Cardiac muscle cell (in vitro differentiated cells and primary cell): ENCODE measurements at regions not wholly inside any gene's neighbourhood (a gene's known extent, or its start where the extent isn't known, plus 50 kb on each side); places are given as distances from the start of the nearest gene placed in this dataset.

ENCODE experiments used
- DNase-seq, 2 donors: peaks; one replicate each; pipeline versions ENCODE4 v3.0.0 to v3.0.0-alpha.2; 2010 to 2017; ENCODE audit warnings: low read depth in 1 of 2, low spot score in 1 of 2
- H3K27ac ChIP-seq: fragments of 200-600 bp; sonication (generic); 2 replicates; pipeline ENCODE4 v1.5.1; 2016
- H3K27me3 ChIP-seq: fragments of 200-600 bp; sonication (generic); 2 replicates; pipeline ENCODE4 v1.6.0; 2016; ENCODE audit warnings: control low read depth
- H3K36me3 ChIP-seq: fragments of 200-600 bp; sonication (generic); 2 replicates; pipeline ENCODE4 v1.5.1; 2016; ENCODE audit warnings: control low read depth
- H3K4me1 ChIP-seq: fragments of 200-600 bp; sonication (generic); 2 replicates; pipeline ENCODE4 v1.8.1; 2017; ENCODE audit warnings: low read depth, mild to moderate bottlenecking, mixed run types
- H3K4me3 ChIP-seq: fragments of 200-600 bp; sonication (generic); 2 replicates; pipeline ENCODE4 v1.5.1; 2016; ENCODE audit warnings: mild to moderate bottlenecking
- H3K9me3 ChIP-seq: fragments of 200-600 bp; sonication (generic); 2 replicates; pipeline ENCODE4 v1.5.1; 2017; ENCODE audit warnings: low read depth, mild to moderate bottlenecking, control low read depth
- TF ChIP-seq, protein P1 (sequence below): IDR thresholded peaks from 2 replicates; pipeline ENCODE4 v1.5.1; 2012; ENCODE audit warnings: low read depth, mild to moderate bottlenecking, low read length

- Histone ChIP-seq H3K4me1 (no peaks in the 10 kb centered on the region), H3K4me3 (no peak overlapping the region), H3K36me3 (no peaks in the 10 kb centered on the region), H3K27ac (no peak overlapping the region), H3K27me3 (no peaks in the 10 kb centered on the region), H3K9me3 (no peaks in the 10 kb centered on the region)
- TF ChIP-seq, protein P1, sequence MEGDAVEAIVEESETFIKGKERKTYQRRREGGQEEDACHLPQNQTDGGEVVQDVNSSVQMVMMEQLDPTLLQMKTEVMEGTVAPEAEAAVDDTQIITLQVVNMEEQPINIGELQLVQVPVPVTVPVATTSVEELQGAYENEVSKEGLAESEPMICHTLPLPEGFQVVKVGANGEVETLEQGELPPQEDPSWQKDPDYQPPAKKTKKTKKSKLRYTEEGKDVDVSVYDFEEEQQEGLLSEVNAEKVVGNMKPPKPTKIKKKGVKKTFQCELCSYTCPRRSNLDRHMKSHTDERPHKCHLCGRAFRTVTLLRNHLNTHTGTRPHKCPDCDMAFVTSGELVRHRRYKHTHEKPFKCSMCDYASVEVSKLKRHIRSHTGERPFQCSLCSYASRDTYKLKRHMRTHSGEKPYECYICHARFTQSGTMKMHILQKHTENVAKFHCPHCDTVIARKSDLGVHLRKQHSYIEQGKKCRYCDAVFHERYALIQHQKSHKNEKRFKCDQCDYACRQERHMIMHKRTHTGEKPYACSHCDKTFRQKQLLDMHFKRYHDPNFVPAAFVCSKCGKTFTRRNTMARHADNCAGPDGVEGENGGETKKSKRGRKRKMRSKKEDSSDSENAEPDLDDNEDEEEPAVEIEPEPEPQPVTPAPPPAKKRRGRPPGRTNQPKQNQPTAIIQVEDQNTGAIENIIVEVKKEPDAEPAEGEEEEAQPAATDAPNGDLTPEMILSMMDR: no peak
- no peak for DNase-seq
These were observed 189.9 kb downstream of the IL15 start for GRCh38 chr4:141826260-141826659.

GRCh38 chr4:141833209-141833608 is 196.8 kb downstream of the IL15 start:
- Histone ChIP-seq H3K9me3 (no peaks in the 10 kb centered on the region), H3K27me3 (no peaks in the 10 kb centered on the region), H3K4me3 (no peak overlapping the region), H3K36me3 (no peaks in the 10 kb centered on the region), H3K4me1 (no peaks in the 10 kb centered on the region), H3K27ac (no peak overlapping the region)
- no peak for DNase-seq
- TF ChIP-seq, protein P1: no peak

- TF ChIP-seq, protein P1: no peak
- H3K27me3 ChIP-seq: no peaks in the 10 kb centered on the region
- H3K27ac ChIP-seq: no peak overlapping the region
- DNase-seq: no peak
- no peak overlapping the region for H3K4me3 ChIP-seq
- H3K4me1 ChIP-seq: no peaks in the 10 kb centered on the region
- H3K36me3 ChIP-seq: no peaks in the 10 kb centered on the region
- H3K9me3 ChIP-seq: no peaks in the 10 kb centered on the region
These were observed 204.1 kb downstream of the IL15 start for GRCh38 chr4:141840299-141840986.

- no peaks in the 10 kb centered on the region for H3K4me1 ChIP-seq
- H3K36me3 ChIP-seq: no peaks in the 10 kb centered on the region
- H3K27ac ChIP-seq: no peak overlapping the region
- no peaks in the 10 kb centered on the region for H3K27me3 ChIP-seq
- TF ChIP-seq, protein P1: no peak
- no peaks in the 10 kb centered on the region for H3K9me3 ChIP-seq
- no peak overlapping the region for H3K4me3 ChIP-seq
- DNase-seq: no peak
These were observed 206.8 kb downstream of the IL15 start for GRCh38 chr4:141843136-141843535.

DNA sequence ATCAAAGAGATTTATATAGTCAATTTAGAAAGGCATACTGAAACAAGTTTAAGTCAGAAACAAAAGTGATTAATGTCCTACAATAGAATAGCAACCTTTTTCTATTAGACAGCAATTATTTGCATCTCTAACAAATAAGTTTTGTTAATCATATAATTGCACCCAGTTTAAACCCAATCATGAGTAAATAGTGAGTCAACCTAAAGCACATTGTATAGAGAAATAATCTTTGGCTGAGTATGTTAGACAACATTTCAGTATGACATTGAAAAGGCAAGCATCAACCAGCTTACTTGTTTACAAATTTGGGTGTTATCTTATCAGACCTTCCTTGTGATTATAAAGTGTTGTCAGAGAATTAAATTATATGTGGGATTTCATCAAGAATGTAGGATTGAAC is 209.5 kb downstream of the IL15 start:
- Histone ChIP-seq H3K4me1 (no peaks in the 10 kb centered on the region), H3K27ac (no peak overlapping the region), H3K27me3 (no peaks in the 10 kb centered on the region), H3K36me3 (no peaks in the 10 kb centered on the region), H3K4me3 (no peak overlapping the region), H3K9me3 (no peaks in the 10 kb centered on the region)
- DNase-seq: no peak
- TF ChIP-seq, protein P1: no peak
